ENCODE measurements at regions not wholly inside any gene's neighbourhood (a gene's known extent, or its start where the extent isn't known, plus 50 kb on each side); places are given as distances from the start of the nearest gene placed in this dataset.

GRCh38 chr19:28327905-28328304, 885.0 kb downstream of the UQCRFS1 start (continued):
- TF ChIP-seq ZNF532 (CRISPR knock-in tag; IDR thresholded peaks at IDR 0.05; ENCODE audit: borderline replicate concordance) (no peak), ZNF263 (CRISPR knock-in tag; IDR thresholded peaks at IDR 0.05; ENCODE audit: low read depth) (no peak), ZNF281 (CRISPR knock-in tag; IDR thresholded peaks at IDR 0.05) (no peak), NFE2L1 (CRISPR knock-in tag; IDR thresholded peaks at IDR 0.05) (no peak)

- peaks cover 33% of the 10 kb centered on the region for H3K4me1 Mint-ChIP-seq
- TF ChIP-seq PRRX2 (CRISPR knock-in tag; IDR thresholded peaks at IDR 0.05) (no peak), ZBTB21 (CRISPR knock-in tag; IDR thresholded peaks at IDR 0.05; ENCODE audit: borderline replicate concordance) (no peak), IRF2 (CRISPR knock-in tag; IDR thresholded peaks at IDR 0.05; ENCODE audit: borderline replicate concordance, low read depth) (no peak), NR1H2 (CRISPR knock-in tag; IDR thresholded peaks at IDR 0.05) (no peak), GTF2I (CRISPR knock-in tag; conservative IDR thresholded peaks at IDR 0.05) (no peak), ZNF396 (CRISPR knock-in tag; IDR thresholded peaks at IDR 0.05; ENCODE audit: borderline replicate concordance) (no peak)
- ChIA-PET CTCF (interaction anchor here (0.7 to 7.8 kb wide), 7 partner anchors 10 to 552 kb away, joined by 3 to 56 read pairs (median 6); no protein-coding TSS in a partner anchor), POLR2A (interaction anchor here (0.6 to 1.5 kb wide), 2 partner anchors 18 to 82 kb away, joined by 3 to 4 read pairs; no protein-coding TSS in a partner anchor)
- H3K36me3 Mint-ChIP-seq = peaks cover 24% of the 10 kb centered on the region
- no peak for DNase-seq (ENCODE audit: low spot score)
- H3K27me3 Mint-ChIP-seq (ENCODE audit: low read depth) = peaks cover 4% of the 10 kb centered on the region
- no peak overlapping the region for H3K27ac Mint-ChIP-seq
- H3K4me3 Mint-ChIP-seq = no peak overlapping the region
- no peak for ATAC-seq
- peaks cover 31% of the 10 kb centered on the region for H3K9me3 Mint-ChIP-seq
Measured at GRCh38 chr19:28326746-28327145, 886.2 kb downstream of the UQCRFS1 start.

GRCh38 chr19:28324275-28325060, 888.5 kb downstream of the UQCRFS1 start:
- POLR2A ChIA-PET = no interaction called here
- Mint-ChIP-seq H3K9me3 (peaks cover 14% of the 10 kb centered on the region), H3K36me3 (peaks cover 12% of the 10 kb centered on the region), H3K27ac (no peak overlapping the region), H3K4me1 (peaks cover 33% of the 10 kb centered on the region), H3K27me3 (ENCODE audit: low read depth) (peaks cover 8% of the 10 kb centered on the region), H3K4me3 (no peak overlapping the region)
- DNase-seq (ENCODE audit: low spot score) = no peak
- TF ChIP-seq ATF3 (CRISPR knock-in tag; conservative IDR thresholded peaks at IDR 0.05) (no peak), CBFB (CRISPR knock-in tag; IDR thresholded peaks at IDR 0.05; ENCODE audit: low read depth) (no peak), TP53 (CRISPR knock-in tag; IDR thresholded peaks at IDR 0.05) (no peak), CREM (CRISPR knock-in tag; IDR thresholded peaks at IDR 0.05) (no peak), ZNF263 (CRISPR knock-in tag; IDR thresholded peaks at IDR 0.05; ENCODE audit: low read depth) (no peak), USF2 (CRISPR knock-in tag; IDR thresholded peaks at IDR 0.05) (no peak), TEAD4 (CRISPR knock-in tag; IDR thresholded peaks at IDR 0.05) (no peak), ZNF121 (CRISPR knock-in tag; IDR thresholded peaks at IDR 0.05) (no peak), NR1H2 (CRISPR knock-in tag; IDR thresholded peaks at IDR 0.05) (no peak), IRF1 (CRISPR knock-in tag; IDR thresholded peaks at IDR 0.05) (no peak)
- CTCF ChIA-PET = interaction anchor here (0.7 to 7.8 kb wide), 15 partner anchors 9 to 358 kb away, joined by 3 to 56 read pairs (median 4); no protein-coding TSS in a partner anchor
- ATAC-seq = peak; percentile 78

Data from WTC11 (cell line).